HFFc6 (cell line): ENCODE measurements at regions not wholly inside any gene's neighbourhood (a gene's known extent, or its start where the extent isn't known, plus 50 kb on each side); places are given as distances from the start of the nearest gene placed in this dataset.
A peak's percentile ranks its signal among the peaks of the same experiment; 100 is the strongest.

Source experiments
- DNase-seq: peaks from one replicate; pipeline ENCODE4 v3.0.0-alpha.2; 2018
- H3K27ac Mint-ChIP-seq: 2 replicates; pipeline ENCODE4 v1.8.0; 2020; ENCODE audit warnings: mild to moderate bottlenecking, mixed read lengths
- H3K27me3 Mint-ChIP-seq: 2 replicates; pipeline ENCODE4 v1.8.0; 2021; ENCODE audit warnings: mild to moderate bottlenecking, moderate library complexity, mixed read lengths; ENCODE audit not compliant: insufficient read depth
- H3K36me3 Mint-ChIP-seq: 2 replicates; pipeline ENCODE4 v1.8.0; 2021; ENCODE audit warnings: low read depth, mixed read lengths
- H3K4me1 Mint-ChIP-seq: 2 replicates; pipeline ENCODE4 v1.8.0; 2020; ENCODE audit warnings: low read depth, mixed read lengths
- H3K4me3 Mint-ChIP-seq: 2 replicates; pipeline ENCODE4 v1.8.0; 2020; ENCODE audit warnings: mild to moderate bottlenecking, moderate library complexity, mixed read lengths
- H3K9me3 Mint-ChIP-seq: 2 replicates; pipeline ENCODE4 v1.8.0; 2020; ENCODE audit warnings: mild to moderate bottlenecking, mixed read lengths
- CTCF ChIP-seq: fragments of 200-600 bp; sonication (generic); IDR thresholded peaks from 2 replicates; pipeline ENCODE4 v1.5.0; 2021; ENCODE audit warnings: antibody characterized with exemption, mild to moderate bottlenecking

- Mint-ChIP-seq H3K27me3 (no peaks in the 10 kb centered on the region), H3K4me3 (no peak overlapping the region), H3K36me3 (no peaks in the 10 kb centered on the region), H3K9me3 (no peaks in the 10 kb centered on the region), H3K27ac (no peak overlapping the region), H3K4me1 (peaks cover 7% of the 10 kb centered on the region)
- no peak for TF ChIP-seq CTCF
- no peak for DNase-seq
These were observed 133.1 kb upstream of the PPP1R3A start for GRCh38 chr7:114051871-114052331.

GRCh38 chr7:114050571-114050970 is 131.8 kb upstream of the PPP1R3A start:
- DNase-seq = no peak

GRCh38 chr7:114048386-114049235 is 129.8 kb upstream of the PPP1R3A start:
- Mint-ChIP-seq H3K27me3 (no peaks in the 10 kb centered on the region), H3K9me3 (no peaks in the 10 kb centered on the region), H3K27ac (no peak overlapping the region), H3K4me3 (peak overlapping the region; percentile 75), H3K4me1 (peaks cover 7% of the 10 kb centered on the region), H3K36me3 (no peaks in the 10 kb centered on the region)
- TF ChIP-seq CTCF = no peak
- DNase-seq = no peak

More at GRCh38 chr7:114050571-114050970, 131.8 kb upstream of the PPP1R3A start:
- H3K4me1 Mint-ChIP-seq = peaks cover 7% of the 10 kb centered on the region
- no peak overlapping the region for H3K4me3 Mint-ChIP-seq
- no peaks in the 10 kb centered on the region for H3K36me3 Mint-ChIP-seq
- H3K9me3 Mint-ChIP-seq = no peaks in the 10 kb centered on the region
- no peak for TF ChIP-seq CTCF
- H3K27ac Mint-ChIP-seq = no peak overlapping the region
- no peaks in the 10 kb centered on the region for H3K27me3 Mint-ChIP-seq

GRCh38 chr7:114047889-114048288 is 129.1 kb upstream of the PPP1R3A start:
- DNase-seq = no peak
- peaks cover 7% of the 10 kb centered on the region for H3K4me1 Mint-ChIP-seq
- TF ChIP-seq CTCF = no peak
- H3K9me3 Mint-ChIP-seq = no peaks in the 10 kb centered on the region
- H3K27me3 Mint-ChIP-seq = no peaks in the 10 kb centered on the region
- no peaks in the 10 kb centered on the region for H3K36me3 Mint-ChIP-seq
- H3K4me3 Mint-ChIP-seq = peak overlapping the region; percentile 75; the same call in 1 of the 2 replicates
- H3K27ac Mint-ChIP-seq = no peak overlapping the region

- no peaks in the 10 kb centered on the region; the same call in 1 of the 2 replicates for H3K27me3 Mint-ChIP-seq
These were observed 114.7 kb upstream of the PPP1R3A start for GRCh38 chr7:114033475-114033874.

More at GRCh38 chr7:114033475-114033874, 114.7 kb upstream of the PPP1R3A start:
- no peaks in the 10 kb centered on the region for H3K4me1 Mint-ChIP-seq
- H3K9me3 Mint-ChIP-seq = no peaks in the 10 kb centered on the region
- no peak overlapping the region for H3K4me3 Mint-ChIP-seq
- no peak overlapping the region for H3K27ac Mint-ChIP-seq
- no peaks in the 10 kb centered on the region for H3K36me3 Mint-ChIP-seq
- TF ChIP-seq CTCF = no peak
- no peak for DNase-seq
